ENCODE measurements at regions not wholly inside any gene's neighbourhood (a gene's known extent, or its start where the extent isn't known, plus 50 kb on each side); places are given as distances from the start of the nearest gene placed in this dataset.

DNA sequence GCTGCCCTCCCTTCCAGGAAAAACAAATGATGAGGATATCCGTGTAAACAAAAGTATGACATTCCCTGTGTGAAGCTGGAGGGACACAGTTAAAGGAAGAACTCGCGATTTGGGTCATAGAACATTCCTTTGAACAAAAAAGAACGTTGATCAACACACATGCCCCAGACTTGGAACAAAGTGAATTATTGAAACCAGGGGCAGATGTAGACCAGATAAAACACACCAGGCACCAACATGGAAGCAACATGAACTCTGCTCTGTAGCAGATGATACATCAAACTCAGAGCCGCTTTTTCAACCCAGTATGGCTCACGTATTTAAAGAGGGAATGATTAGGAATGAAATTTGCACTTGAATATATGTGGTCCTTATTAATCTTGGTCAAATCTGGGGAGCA, 206.5 kb downstream of the TMEM182 start:
- DNase-seq = no peak

DNA sequence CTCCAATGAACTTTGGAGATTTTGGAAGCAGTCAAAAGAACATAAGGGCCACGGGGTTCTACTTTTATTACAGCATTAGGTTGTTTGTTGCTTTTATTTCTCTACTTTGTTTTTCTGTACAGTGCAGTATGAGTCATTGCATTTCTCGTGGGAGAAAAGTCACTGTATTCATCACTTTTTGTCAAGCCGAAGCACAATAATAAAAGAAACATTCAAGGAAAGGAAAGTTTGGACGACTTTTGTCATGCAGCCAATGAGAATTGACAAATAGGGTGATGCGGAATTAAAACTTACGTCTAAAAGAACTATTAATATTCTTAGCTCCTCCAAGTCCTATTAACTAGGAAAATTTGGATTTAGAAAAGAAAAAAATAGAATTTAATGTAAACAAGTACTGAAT, 209.9 kb downstream of the TMEM182 start:
- no peak for DNase-seq

DNA sequence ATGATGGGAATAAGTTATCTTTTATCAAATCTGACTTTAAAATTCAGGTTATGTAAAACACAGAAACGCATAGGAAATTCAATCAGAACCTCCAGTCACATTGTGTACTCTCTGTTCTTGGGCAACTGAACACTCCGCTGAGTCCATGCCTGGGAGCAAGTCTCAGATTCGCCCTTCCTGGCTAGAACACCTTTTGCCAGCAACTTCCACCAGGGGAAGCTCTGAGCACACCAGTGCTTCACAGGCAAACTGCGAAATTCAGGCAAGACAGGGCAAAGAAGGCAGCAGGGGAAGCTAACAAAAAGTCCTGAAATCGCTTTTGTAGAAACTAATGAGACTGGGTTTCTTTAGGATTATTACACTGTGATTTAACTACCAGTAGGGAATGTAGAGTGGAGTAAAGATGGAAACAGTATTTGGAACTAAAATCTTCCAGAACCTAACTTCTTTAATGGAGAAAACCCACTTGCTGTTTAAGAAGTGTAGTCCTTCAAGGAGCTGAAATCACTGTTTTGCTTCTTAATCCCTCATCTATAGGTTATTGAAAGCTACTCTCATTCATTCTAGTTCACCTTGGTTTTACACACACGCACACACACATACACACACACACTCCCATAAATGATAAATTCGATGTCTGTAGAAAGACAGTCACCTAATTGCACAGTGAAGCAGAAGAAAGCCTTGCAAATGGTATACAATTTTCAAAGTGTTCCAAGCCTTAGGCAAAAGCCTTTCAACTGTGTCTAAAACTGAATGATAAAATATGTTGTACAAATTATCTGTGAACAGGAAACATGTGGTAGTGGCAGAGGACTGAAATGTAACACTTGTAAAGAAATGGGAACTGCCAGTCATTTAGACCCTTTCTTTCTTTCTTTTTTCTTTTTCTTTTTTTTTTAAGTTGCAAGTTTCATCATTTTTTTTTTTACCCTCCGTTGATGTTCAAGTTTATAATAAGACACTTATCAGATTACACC, 214.5 kb downstream of the TMEM182 start:
- peak; percentile 3 for DNase-seq

DNA sequence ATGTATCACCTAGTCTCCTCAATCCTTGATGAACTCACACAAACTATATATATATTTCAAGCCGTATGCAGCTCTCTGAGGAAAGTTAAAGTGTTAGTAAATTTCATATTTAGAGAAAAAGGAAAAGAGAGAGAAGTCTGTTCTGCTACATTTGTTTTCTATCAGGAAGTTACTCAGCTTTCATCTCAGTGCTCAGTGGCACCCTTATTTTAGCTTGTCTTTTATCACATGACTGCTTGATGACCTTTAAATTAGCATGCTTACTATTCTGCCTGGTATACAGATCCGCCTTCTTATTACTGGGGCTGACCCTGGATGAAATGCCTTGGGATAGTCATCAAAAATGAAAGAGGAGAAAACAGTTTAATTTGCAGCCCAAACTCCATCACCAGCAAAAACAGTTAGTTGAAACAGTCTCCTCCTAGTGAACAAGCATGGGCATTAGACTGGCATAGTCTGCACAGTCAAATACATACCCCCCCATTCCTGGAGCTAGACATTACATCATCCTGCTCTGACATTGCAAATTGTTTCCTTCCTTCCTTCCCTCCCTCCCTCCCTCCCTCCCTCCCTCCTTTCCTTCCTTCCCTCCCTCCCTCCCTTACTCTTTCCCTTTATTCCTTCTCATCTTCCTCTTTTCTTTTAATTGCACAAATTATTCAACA, 215.7 kb downstream of the TMEM182 start:
- DNase-seq = no peak

DNA sequence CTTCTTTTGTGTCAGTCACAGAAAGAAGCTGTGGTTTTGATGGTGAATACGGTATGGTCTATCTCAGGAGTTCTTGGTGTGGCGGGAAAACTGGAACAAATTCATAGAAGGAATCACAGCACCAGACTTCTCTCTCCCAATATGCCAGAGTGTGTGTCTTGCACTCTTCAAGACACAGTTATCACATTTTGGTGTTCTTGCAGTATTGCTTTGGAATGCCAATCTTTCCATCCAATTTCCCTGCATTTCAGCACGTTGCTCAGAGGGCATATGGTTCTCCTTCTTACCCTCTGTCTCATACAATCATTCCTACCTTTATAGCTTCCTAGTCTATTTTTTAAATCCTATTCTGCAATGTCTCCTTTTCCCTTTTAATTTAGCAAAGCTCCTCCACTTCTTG, 216.3 kb downstream of the TMEM182 start:
- no peak for DNase-seq

DNA sequence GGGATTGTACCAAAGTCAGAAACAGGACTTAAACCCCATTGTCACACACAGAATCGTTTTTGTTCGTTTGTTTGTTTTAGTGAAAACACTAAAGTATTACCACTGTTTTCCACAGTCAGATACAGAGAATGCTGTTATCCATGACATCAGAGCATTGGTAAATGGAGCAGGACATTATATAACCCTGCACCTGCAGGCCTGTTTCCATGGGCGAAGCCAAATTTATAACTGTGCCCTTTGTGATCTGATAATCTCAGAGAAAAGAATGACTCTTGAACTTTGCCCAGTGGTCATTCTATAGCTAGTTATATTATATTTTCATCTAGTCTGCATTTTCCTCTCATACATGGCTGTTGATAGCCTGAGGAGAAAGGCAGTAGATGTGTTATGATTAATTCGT, 217.6 kb downstream of the TMEM182 start:
- DNase-seq = no peak

DNA sequence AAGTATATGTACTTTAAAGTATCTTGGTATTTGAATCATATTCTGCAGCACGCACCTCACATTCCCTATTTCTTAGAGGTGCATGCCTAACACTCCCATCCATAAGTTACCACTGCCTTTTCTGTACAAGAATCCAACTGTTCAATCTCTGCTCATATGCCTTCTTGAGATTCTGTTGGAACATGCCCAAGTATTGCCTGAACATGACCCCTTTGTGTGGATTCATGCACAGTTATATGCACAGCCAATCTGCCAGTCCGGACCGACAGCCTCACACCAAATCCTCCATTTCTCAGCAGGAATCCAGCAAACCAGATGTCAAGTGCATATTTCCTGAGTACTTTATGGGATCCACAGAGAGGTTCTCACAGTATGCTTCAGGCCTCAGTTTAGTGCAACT, 222.0 kb downstream of the TMEM182 start:
- no peak for DNase-seq

DNA sequence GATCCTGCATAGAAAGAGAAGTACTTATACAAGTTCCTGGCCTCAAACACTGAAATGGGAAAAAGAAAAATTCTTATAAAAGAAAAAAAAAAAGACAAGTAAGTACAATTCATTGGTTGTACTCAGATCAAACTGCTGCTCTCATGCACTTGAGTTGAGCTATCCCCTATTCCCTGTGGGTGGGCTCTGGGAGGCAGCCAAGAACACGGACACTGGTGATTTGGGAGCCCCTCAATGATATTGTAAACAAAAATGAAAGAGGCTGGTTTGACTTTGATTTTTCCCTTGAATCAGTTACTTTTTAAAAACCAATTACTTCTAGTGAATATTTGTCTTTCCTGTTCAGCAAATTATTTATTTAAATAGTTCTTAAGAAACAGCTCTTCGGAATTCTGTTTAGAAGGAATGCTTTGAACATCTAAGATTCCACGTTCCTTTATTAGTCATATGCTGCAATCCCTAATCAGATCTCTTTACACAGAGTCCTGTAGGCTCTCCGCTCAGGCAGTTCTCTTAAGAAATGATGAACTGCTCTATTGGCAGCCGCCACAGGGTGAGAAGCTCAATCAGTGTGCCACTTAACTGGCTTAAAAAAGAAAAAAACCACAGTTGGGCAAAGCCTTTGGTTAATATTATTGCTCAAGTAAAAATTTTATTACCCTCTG, 225.1 kb downstream of the TMEM182 start:
- no peak for DNase-seq

DNA sequence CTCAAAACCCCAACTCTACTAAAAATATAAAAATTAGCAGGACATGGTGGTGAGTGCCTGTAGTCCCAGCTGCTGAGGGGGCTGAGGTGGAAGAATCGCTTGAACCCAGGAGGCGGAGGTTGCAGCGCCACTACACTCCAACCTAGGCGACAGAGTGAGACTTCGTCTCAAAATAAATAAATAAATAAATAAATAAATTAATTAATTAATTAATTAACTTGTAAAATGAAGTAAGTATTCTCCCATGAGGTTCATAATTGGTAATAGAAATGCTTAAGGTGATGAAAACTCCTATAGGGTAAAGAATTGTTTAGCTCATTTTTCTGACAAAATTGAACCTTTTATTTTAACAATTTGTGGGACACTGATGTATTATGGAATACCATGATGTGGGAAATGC, 230.8 kb downstream of the TMEM182 start:
- DNase-seq = no peak

DNA sequence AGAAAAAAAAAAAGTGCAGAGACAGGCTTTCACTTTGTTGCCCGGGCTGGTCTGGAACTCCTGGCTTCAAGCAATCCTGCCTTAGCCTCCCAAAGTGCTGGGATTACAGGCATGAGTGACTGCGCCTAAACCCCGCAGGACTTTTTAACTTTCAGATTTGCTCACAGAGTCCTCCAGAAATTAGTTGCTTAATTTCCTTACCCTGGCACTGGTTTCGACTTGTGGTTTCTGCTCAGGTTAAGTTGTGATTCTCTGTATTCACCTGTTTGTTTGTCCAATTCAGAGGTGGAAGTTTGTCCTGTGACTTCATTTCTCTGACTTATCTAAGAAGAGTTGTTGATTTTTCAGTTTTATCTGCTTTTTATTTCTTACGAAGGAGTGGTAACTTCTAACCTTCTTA, 238.1 kb downstream of the TMEM182 start:
- no peak for DNase-seq

DNA sequence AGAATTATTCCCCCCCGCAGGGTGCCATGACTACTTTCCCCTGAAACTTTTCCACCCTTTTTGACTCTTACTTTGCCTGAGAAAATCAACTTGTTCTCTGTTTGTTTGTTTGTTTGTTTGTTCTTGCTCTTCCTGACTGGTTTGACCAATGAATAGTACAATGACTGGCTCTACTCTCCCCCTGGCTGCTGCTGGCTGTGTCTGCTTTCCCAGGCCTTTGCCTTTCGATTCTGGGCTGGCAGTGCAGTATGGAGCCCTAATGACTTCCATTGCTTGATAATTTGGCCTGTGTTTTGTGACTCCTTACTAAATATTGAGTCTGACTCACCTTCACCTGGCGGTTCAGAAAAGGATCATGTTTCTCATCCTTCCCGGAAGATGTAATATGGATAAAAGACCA, 241.1 kb downstream of the TMEM182 start:
- DNase-seq = no peak

DNA sequence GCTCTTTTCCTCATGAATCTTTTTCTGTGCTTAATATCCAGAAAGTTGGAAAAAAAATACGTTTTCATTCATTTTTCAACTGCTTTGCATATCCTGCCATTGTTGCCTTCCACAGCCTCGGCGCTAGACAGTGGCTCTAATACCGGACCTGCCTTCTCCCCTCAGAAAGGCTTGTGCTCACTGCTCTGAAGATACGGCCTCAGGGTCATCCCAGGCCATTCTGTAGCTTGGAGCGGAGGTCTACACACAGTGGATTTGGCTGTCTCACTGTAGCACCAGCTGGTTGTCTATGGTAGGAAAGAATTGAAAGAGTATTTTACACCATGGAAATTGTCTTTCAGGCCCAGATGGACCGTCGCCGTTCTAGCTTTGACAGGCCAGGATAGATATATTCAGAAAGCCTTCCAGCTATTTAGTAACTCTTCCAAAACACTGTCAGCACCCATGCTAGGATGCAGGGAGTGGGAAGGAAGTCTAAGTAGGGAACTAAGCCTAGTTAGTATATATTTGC, 242.0 kb downstream of the TMEM182 start:
- no peak for DNase-seq

DNA sequence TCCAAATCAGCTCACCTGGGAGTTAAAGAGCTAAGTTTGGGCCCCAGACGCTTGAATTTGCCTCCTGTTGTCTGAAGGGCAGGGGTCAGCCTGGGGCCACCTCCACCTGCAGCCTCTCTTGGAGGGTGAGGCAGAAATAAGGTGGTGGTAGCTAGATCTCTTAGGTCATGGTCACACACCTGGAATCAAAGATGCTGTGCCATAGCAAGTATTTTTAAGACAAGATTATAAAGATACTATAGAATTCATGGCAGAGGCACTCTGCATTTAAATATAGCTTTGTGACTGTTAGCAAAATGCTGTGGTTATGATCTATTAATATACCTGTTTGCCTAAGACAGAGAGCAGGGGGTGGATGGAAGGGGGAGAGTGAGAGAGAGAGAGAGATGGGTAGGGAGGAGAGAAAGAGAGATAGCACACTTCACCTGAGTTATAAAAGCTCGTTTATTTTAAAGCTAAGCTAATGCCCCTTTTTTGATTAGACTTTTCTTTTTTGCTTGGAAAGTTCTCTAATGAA, 242.7 kb downstream of the TMEM182 start:
- DNase-seq = no peak

DNA sequence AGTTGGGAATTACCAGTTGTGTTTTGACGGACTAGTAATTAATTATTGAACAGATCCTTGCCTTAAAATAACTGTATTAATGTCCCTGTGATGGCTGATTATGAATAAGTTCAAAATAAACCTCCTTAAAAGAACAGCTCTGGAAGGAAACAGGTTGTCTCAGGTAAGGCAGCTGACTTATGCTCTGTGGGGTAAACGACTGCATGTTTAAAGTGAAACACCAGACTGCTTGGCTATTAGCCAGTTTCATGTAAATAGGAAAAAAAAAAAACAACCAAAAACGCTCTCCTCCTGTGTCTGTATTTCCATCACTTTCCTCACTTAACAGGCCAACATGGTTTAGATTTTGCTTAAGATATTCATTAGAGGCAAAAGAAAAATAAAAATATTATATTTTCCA, 243.6 kb downstream of the TMEM182 start:
- no peak for DNase-seq

DNA sequence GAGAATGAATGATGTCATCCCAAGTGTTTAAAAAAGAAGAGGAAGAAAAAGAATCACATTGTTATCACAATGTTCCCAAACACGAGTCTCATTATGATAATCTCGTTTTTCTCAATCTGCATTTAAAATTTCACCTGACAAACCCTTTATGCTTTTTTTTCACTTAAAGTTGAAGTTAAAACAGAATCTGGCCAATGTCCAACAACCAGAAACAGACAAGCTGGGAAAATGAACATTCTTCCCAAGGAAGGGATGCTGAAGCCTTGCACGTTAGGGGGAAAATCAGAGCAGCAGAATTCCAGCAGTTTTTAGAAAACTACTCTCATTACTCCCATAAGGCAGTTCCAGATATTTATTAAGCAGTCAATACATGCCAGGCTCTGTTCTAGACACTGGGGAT, 245.3 kb downstream of the TMEM182 start:
- no peak for DNase-seq

DNA sequence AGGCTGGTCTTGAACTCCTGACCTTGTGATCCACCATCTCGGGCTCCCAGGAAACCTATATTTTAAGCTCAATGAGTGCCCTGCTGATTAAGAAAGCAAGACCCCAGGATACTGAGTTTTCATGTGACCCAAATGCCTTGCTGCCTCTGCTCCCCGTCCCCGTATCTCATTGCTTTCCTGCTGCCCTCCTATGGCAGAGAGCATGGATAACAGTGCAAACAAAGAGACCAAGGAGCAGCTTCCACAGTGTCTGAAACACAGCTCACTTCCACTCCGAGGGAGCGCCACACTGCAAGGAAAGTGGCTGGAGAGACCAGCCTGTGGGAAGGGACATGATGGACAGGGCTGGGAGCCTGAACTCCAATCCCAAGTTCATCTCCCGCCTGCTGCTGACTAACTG, 246.8 kb downstream of the TMEM182 start:
- DNase-seq = no peak

DNA sequence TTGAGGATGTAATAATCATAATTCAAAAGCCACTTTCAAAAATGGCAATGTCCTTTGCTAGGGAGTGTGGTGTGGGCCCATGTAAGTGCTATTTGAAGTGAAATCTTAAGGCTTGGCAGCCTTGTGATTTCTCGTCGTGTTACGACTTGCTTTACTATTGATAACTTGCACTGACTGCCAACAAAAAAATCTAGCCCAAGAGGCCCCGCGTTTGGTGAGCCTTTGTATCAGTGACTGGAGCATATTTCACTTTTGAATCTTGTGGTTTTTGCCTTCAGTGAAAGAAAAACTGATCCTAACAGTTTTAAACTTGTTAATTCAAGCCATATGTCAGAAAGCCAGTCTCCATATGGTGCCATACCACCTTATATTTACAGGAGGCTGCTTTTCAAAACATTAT, 248.0 kb downstream of the TMEM182 start:
- no peak for DNase-seq

DNA sequence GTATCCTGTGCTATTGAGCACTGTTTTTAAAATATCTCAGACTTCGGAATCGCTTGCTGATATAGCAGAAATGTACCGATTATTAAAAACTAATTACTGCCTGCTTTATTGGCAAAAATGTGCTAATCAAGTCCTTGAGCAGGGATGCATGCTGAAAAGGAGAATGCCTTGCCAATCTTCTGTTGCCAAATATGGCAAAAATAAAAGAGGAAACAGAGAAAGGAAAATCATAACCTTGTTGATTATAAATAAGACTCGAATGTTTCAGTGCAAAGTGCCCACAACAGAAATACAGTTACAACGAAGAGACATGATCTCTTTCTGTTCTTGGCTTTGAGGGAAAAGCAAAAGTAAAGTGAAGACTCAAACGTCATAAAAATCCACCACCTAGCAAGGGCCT, 248.5 kb downstream of the TMEM182 start:
- no peak for DNase-seq

DNA sequence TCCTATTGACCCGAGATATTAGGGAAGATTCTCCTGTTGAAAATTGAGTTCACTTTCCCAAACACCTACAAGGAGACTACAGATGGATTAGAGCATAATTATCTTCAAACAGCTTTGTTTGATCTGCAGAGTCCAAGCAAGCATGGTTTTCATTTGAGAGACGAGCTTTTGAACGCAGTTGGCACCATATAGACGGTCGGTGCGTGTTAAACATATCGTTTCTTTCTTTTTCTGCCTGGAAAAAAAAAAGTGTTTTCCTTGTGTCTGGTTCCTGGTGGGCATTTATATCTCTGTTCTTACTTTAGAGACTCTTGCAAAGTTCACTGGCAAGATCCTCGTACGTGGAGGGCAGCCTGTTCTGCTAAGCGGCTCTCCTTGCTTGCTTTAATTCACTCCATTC, 248.9 kb downstream of the TMEM182 start:
- DNase-seq = no peak

DNA sequence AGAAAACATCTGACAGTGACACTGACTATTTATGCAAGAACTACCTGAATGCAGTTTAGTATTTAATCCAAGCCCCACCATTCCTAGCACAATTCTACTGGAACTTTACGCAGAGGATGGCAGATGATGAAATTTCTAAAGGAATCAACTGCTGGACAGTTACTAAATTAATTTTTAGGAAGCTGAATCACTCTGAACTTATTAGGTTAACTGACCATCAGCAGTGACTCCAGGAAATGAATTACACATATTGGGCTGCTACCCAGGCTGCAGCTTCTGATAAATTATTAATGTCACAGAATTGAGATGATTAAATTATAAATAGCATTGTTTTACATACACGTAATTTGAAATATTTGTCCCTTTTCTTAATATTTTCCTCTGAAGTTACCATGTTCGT, 250.8 kb downstream of the TMEM182 start:
- DNase-seq = no peak

DNA sequence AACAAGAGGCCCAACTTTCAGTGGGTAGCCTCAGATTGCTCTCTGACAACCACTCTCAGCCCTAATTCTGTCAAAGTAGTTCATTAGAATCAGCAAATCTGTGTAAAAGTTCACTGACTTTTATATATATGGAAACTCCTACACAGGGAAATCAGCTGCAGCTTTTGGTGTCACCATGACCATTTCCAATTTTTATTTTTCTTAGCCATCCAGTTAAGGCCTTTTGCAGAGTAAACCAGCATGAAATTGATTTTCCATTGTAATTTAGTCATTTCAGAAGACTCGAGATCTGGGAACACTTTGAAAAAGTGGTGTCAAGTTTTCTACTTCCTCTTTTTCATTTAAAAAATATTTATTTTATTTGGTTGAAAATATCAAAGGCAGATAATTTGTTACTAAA, 263.2 kb downstream of the TMEM182 start:
- DNase-seq = no peak

DNA sequence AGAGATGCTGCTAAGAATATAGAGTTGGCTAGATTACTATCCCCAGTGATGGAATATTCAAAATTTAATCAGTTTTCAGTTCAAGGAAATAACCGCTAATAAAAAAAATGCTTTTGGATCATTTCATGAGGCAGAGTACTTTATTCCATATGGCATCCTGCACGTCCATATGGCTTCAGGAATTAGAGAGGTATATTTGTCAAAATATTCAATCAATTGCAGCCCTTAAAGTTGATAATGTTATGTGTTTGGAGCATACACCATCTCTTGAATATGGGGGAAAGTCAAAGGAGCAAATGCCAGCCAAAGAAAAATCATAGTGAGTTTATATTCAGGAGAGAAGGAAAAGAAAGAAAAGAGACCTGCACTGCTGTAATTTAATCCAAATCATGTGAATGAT, 266.4 kb downstream of the TMEM182 start:
- DNase-seq = no peak
